OCI-LY7 (cell line): ENCODE measurements at regions not wholly inside any gene's neighbourhood (a gene's known extent, or its start where the extent isn't known, plus 50 kb on each side); places are given as distances from the start of the nearest gene placed in this dataset.

Experiments used
- CTCF ChIP-seq: fragments of 200-600 bp; sonication (generic); conservative IDR thresholded peaks from 2 replicates; pipeline ENCODE4 v1.5.1; 2014; ENCODE audit warnings: mild to moderate bottlenecking, antibody characterized with exemption, low read length, moderate library complexity, mixed read lengths
- EZH2phosphoT487 ChIP-seq: fragments of 200-600 bp; sonication (generic); IDR thresholded peaks from 2 replicates; pipeline ENCODE4 v1.6.1; 2018; ENCODE audit warnings: low read depth, borderline replicate concordance, mild to moderate bottlenecking, mixed run types, antibody characterized with exemption, low read length, moderate library complexity, mixed read lengths

- TF ChIP-seq CTCF (no peak), EZH2phosphoT487 (no peak)
Observed at GRCh38 chr6:121867095-121867494, 431.6 kb downstream of the GJA1 start.
